ENCODE measurements at regions not wholly inside any gene's neighbourhood (a gene's known extent, or its start where the extent isn't known, plus 50 kb on each side); places are given as distances from the start of the nearest gene placed in this dataset.

DNA sequence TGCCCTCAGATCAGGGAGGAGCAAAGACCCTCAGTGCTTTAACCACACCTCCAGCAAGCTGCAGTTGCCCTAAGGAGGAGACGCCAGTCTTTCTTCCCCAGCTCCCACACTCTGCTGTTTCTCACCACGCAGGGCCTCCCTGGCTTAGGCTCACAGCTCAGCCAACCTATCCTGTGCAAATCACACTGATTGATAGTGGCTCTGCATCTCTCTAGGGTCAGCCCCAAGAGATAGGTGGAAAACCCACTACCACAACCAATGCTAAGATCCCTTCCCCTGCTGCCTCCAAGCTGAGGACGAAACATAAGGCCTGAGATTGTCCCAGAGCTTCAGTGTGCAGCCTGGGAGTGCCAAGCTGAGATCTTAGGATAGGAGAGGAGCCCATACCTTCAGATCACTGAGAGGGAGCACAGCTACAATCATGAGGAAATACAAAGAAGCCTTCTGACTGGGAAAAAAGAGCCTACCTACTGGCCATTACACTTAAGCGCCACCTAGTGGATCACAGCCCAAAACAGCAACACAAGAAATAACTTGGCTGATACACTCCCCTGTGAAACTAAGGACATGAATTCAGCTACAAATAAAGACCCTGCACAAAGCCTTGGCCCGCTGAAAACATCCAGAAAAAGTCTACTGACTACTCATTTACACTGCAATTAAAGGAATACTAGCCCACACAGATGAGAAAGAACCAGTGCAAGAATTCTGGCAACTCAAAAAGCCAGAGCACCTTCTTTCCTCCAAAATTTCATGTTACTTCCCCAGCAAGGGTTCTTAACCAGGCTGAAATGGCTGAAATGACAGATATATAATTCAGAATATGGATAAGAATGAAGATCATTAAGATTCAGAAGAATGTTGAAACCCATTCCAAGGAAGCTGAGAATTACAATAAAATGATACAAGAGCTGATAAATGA, 271.5 kb upstream of the DCBLD2 start:
- TF ChIP-seq, protein P1, sequence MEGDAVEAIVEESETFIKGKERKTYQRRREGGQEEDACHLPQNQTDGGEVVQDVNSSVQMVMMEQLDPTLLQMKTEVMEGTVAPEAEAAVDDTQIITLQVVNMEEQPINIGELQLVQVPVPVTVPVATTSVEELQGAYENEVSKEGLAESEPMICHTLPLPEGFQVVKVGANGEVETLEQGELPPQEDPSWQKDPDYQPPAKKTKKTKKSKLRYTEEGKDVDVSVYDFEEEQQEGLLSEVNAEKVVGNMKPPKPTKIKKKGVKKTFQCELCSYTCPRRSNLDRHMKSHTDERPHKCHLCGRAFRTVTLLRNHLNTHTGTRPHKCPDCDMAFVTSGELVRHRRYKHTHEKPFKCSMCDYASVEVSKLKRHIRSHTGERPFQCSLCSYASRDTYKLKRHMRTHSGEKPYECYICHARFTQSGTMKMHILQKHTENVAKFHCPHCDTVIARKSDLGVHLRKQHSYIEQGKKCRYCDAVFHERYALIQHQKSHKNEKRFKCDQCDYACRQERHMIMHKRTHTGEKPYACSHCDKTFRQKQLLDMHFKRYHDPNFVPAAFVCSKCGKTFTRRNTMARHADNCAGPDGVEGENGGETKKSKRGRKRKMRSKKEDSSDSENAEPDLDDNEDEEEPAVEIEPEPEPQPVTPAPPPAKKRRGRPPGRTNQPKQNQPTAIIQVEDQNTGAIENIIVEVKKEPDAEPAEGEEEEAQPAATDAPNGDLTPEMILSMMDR (IDR thresholded peaks at IDR 0.05; ENCODE audit: unreplicated experiment) = peak; percentile 46
- H3K4me3 Mint-ChIP-seq (ENCODE audit: unreplicated experiment) = no peak overlapping the region
- ChIA-PET POLR2A (interaction anchor here (0.6 to 1.5 kb wide), 5 partner anchors 73 to 674 kb away, joined by 3 to 5 read pairs (median 4); no protein-coding TSS in a partner anchor), CTCF (interaction anchor here (0.6 to 4.7 kb wide), 84 partner anchors 8 to 1793 kb away, joined by 3 to 138 read pairs (median 4); partner anchors contain the start of gene DCBLD2)
- intact Hi-C loops (cut with micrococcal nuclease) = loop anchor here (1.0 to 10.0 kb wide), 6 partner anchors 59 to 580 kb away; partner anchors contain the start of gene COL8A1
- no peaks in the 10 kb centered on the region for H3K36me3 Mint-ChIP-seq (ENCODE audit: insufficient read depth, unreplicated experiment)
- H3K27ac Mint-ChIP-seq (ENCODE audit: low read depth, unreplicated experiment) = no peak overlapping the region
- no peaks in the 10 kb centered on the region for H3K4me1 Mint-ChIP-seq (ENCODE audit: insufficient read depth, unreplicated experiment)
- H3K27me3 Mint-ChIP-seq (ENCODE audit: insufficient read depth, unreplicated experiment) = no peaks in the 10 kb centered on the region
- no peaks in the 10 kb centered on the region for H3K9me3 Mint-ChIP-seq (ENCODE audit: unreplicated experiment)
- BruUV-seq (replicated peaks) = no TSS peak
- peak; percentile 80 for DNase-seq (ENCODE audit: unreplicated experiment)

DNA sequence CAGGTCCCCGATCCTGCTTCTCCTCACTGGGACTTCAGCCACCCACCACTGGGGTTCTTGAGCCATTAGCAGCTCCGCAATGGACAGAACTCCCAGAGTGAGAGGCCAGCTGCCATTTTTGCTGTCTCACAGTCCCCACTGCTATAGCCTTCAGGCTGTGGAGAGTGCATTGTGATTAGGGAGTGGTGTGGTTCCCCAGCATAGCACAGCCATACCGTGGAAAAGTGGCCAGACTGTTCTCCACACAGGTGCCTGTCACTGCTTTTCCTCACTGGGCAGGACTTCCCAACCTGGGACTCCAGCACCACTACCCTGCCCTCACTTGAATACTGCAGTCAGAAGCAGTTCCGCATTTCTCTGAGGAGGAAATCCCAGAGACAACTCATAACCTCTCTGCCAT, 270.3 kb upstream of the DCBLD2 start:
- Mint-ChIP-seq H3K4me1 (ENCODE audit: insufficient read depth, unreplicated experiment) (no peaks in the 10 kb centered on the region), H3K4me3 (ENCODE audit: unreplicated experiment) (no peak overlapping the region), H3K27ac (ENCODE audit: low read depth, unreplicated experiment) (no peak overlapping the region), H3K9me3 (ENCODE audit: unreplicated experiment) (no peaks in the 10 kb centered on the region), H3K27me3 (ENCODE audit: insufficient read depth, unreplicated experiment) (no peaks in the 10 kb centered on the region), H3K36me3 (ENCODE audit: insufficient read depth, unreplicated experiment) (no peaks in the 10 kb centered on the region)
- POLR2A ChIA-PET = no interaction called here
- no peak for DNase-seq (ENCODE audit: unreplicated experiment)
- intact Hi-C loops (cut with micrococcal nuclease) = loop anchor here (5.0 to 10.0 kb wide), 3 partner anchors 143 to 516 kb away; partner anchors contain the start of gene COL8A1
- no TSS peak for BruUV-seq (replicated peaks)
- CTCF ChIA-PET = interaction anchor here (0.6 to 4.7 kb wide), 21 partner anchors 12 to 1794 kb away, joined by 3 to 138 read pairs (median 6); no protein-coding TSS in a partner anchor
- TF ChIP-seq, protein P1 (IDR thresholded peaks at IDR 0.05; ENCODE audit: unreplicated experiment) = no peak

DNA sequence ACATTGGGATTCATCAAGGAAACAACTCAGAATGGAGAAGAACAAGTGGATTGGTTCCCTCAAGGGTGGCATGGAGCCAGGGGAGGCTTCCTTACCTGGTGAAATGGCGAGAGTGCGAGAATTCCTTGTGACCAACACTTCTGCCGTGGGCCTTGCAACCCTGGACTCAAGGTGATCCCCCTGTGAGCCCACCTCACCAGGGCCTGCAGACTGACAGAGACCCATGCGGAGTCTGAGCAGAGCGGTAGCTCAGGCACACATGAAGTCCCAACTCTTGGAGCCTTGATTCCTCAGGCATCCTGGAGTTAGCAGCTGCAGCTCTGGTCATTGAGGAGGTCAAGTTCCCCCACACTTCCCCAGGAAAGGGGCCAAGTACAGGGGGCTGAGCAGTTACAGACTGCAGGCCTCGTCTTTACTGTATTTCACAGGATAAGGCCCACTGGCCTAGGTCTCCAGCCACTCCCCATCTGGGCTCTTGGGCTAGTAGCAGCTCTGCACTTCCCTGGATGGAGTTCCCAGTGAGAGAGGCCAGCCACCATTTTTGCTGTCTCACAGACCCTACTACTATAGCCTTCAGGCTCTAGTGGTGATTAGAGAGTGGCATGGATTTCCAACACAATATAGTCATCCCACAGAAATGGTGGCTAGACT, 269.5 kb upstream of the DCBLD2 start:
- no peak overlapping the region for H3K4me3 Mint-ChIP-seq (ENCODE audit: unreplicated experiment)
- POLR2A ChIA-PET = no interaction called here
- TF ChIP-seq, protein P1 (IDR thresholded peaks at IDR 0.05; ENCODE audit: unreplicated experiment) = no peak
- H3K4me1 Mint-ChIP-seq (ENCODE audit: insufficient read depth, unreplicated experiment) = no peaks in the 10 kb centered on the region
- BruUV-seq (replicated peaks) = no TSS peak
- intact Hi-C loops (cut with micrococcal nuclease) = loop anchor here (5.0 to 10.0 kb wide), 3 partner anchors 144 to 516 kb away; partner anchors contain the start of gene COL8A1
- H3K36me3 Mint-ChIP-seq (ENCODE audit: insufficient read depth, unreplicated experiment) = no peaks in the 10 kb centered on the region
- CTCF ChIA-PET = interaction anchor here (0.6 to 4.7 kb wide), 15 partner anchors 10 to 583 kb away, joined by 3 to 138 read pairs (median 4); no protein-coding TSS in a partner anchor
- DNase-seq (ENCODE audit: unreplicated experiment) = no peak
- H3K27ac Mint-ChIP-seq (ENCODE audit: low read depth, unreplicated experiment) = no peak overlapping the region
- no peaks in the 10 kb centered on the region for H3K9me3 Mint-ChIP-seq (ENCODE audit: unreplicated experiment)
- H3K27me3 Mint-ChIP-seq (ENCODE audit: insufficient read depth, unreplicated experiment) = no peaks in the 10 kb centered on the region

DNA sequence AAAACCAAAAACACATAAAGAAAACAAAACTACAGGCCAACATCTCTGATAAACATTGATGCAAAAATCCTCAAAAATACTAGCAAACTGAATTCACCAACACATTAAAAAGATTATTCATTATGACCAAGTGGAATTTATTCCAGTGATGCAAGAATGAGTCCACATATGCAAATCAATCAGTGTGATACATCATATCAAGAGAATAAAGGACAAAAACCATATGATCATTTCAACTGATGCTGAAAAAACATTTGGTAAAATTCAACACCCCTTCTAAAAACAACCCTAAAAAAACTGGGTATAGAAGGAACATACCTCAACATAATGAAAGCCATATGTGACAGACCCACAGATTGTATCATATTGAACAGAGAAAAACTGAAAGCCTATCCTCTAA, 265.6 kb upstream of the DCBLD2 start:
- no peaks in the 10 kb centered on the region for H3K9me3 Mint-ChIP-seq (ENCODE audit: unreplicated experiment)
- CTCF ChIA-PET = interaction anchor here (0.7 kb wide), 1 partner anchor 52 kb away, joined by 3 read pairs; no protein-coding TSS in a partner anchor
- BruUV-seq (replicated peaks) = no TSS peak
- TF ChIP-seq, protein P1 (IDR thresholded peaks at IDR 0.05; ENCODE audit: unreplicated experiment) = no peak
- no peak overlapping the region for H3K4me3 Mint-ChIP-seq (ENCODE audit: unreplicated experiment)
- no peaks in the 10 kb centered on the region for H3K27me3 Mint-ChIP-seq (ENCODE audit: insufficient read depth, unreplicated experiment)
- no peaks in the 10 kb centered on the region for H3K4me1 Mint-ChIP-seq (ENCODE audit: insufficient read depth, unreplicated experiment)
- H3K27ac Mint-ChIP-seq (ENCODE audit: low read depth, unreplicated experiment) = no peak overlapping the region
- POLR2A ChIA-PET = interaction anchor here (1.8 kb wide), 1 partner anchor 8 kb away, joined by 3 read pairs; no protein-coding TSS in a partner anchor
- no peak for DNase-seq (ENCODE audit: unreplicated experiment)
- intact Hi-C loops (cut with micrococcal nuclease) = no loop called here
- no peaks in the 10 kb centered on the region for H3K36me3 Mint-ChIP-seq (ENCODE audit: insufficient read depth, unreplicated experiment)

Data from MCF 10A (cell line).